RPMI7951 (cell line): ENCODE measurements at regions not wholly inside any gene's neighbourhood (a gene's known extent, or its start where the extent isn't known, plus 50 kb on each side); places are given as distances from the start of the nearest gene placed in this dataset.

Experiments used
- DNase-seq: peaks from one replicate; pipeline ENCODE4 v3.0.0-alpha.2; 2012; ENCODE audit warnings: low read depth

DNA sequence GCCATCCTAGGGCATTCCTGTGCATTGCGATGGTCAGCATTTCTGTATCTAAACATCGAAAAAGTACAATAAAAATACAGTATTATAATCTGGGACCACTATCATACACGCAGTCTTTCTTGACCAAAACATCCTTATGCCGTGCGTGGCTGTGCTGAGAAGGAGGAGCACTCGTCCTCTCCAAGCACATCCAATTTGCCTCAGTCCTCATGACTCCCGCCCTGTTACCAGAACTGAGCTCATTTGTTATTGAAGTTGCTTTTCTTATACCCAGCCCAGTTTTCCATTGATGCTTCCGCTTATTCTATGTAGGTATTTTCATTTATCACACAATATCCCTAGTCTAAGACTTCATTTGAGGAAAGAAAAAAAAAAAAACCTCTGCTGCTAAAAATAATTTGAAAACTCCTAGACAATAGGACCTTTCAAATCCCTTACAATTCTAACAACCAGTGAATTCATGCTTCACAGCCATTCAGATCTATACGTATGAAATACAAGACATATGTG lies 236.9 kb upstream of the PLEKHG7 start:
- DNase-seq: no peak

- DNase-seq: no peak
Observed at GRCh38 chr12:92464911-92465310, 237.9 kb upstream of the PLEKHG7 start.

DNA sequence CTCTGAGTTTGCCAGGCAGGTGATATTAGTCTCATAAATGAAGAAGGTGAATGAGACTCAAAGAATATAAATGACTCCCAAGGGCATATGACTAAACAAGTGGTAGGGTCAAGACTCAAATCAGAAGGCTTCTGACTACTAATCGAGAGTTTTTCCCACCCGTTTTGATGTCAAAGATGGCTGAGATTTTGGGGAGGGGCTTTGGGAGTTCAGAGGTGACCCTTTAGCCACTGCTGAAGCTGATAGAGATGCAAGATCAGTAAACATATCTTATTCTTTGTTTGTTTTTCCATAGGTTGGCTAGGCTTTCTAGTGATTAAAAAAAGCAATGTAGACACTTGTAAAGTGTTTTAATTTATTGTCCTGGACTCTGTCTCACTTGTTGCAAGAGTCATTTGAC lies 239.6 kb upstream of the PLEKHG7 start:
- DNase-seq: no peak

DNA sequence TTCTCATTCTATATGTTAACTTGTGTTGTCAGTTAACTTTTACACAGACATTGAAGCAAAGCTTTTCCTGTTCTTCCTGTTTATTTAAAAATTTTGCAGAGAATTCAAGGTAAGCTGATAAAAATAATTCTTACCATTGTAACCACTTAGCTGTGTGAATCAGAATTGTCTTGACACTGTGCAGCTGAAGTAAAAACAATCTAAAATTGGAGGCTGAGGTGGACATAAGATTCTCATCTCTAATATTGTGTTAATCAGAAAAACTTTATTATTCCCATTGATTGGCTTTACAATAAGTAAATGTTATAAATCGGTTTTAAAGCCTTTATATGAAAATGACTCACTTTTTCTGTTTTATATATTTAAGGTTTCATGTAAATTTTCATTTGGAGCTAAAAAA lies 240.3 kb upstream of the PLEKHG7 start:
- no peak for DNase-seq

GRCh38 chr12:92462049-92462448 lies 240.7 kb upstream of the PLEKHG7 start:
- peak; percentile 49 for DNase-seq

- no peak for DNase-seq
Observed at GRCh38 chr12:92459850-92460249, 242.9 kb upstream of the PLEKHG7 start.

DNA sequence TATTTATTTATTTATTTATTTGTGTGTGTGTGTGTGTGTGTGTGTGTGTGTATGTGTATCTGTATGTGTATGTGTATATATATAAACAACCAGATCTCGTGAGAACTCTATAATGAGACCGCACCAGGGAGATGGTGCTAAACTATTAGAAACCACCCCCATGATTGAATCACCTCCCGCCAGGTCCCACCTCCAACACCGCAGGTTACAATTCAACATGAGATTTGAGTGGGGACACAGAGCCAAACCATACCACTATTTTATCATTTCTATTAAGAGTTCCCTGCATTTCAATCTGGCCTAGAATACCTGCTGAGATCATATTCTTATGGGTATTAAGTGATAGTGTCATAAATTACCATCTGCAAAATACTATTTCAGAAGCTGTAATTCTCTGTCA lies 243.8 kb upstream of the PLEKHG7 start:
- no peak for DNase-seq

- DNase-seq: no peak
Observed at GRCh38 chr12:92457458-92458180, 245.2 kb upstream of the PLEKHG7 start.

GRCh38 chr12:92452763-92453162 lies 250.0 kb upstream of the PLEKHG7 start:
- DNase-seq: no peak

DNA sequence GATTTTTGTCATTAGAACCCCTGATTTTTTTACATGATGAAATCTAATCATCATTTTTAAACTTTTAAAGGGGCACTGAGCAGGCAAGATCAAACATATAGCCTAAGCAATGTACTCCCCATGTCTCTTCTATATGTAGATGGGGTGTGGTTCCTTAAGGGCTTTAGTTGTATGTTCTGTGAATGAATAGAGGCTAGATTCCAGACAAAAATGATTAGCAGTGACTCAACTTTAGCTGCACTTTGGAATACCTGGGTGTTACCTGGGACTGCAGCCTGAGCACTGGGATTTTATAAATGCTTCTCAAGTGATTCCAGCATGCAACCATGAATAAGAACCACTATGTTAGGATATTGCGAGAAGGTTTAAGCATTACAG lies 256.7 kb upstream of the PLEKHG7 start:
- no peak for DNase-seq

DNA sequence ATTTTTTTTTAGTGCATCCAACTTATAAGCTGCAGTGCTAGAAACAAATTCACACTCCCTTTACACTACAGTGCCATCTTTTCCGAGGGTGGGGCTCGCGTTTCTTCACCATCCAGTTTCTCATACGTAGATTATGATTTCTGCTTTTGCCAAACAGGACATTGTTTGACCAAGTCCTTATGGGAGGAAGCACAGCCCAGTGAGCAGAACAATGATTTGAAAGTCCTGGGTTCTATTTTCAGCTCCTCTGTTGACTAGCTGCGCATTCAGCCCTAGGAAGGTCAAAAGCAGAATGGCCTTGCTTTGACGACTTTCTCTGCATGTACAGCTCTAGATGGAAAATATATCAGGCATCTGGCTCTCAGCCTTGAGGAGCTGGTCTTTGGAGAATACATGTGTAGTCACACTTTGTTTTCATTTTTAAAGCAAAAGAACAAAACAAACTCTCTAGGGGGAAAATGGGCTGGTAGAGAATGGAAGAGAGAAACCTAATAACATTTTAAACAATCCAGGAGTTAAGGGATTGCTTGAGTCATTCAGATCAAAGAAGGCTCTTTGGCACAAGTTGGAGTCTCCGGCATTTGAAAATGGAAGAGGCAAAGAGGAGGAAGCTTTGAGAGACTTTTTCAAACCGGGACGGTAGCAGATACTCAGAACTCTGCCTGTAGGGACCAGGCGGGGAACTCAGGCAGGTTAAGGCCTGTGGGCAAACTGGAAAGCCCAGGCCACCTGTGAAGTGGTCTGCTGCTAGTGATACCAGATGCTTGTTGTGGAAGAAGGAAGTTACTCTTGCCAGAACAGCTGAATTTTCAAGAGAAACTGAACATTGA lies 257.3 kb upstream of the PLEKHG7 start:
- no peak for DNase-seq

- DNase-seq: no peak
Observed at GRCh38 chr12:92444763-92445162, 258.0 kb upstream of the PLEKHG7 start.

DNA sequence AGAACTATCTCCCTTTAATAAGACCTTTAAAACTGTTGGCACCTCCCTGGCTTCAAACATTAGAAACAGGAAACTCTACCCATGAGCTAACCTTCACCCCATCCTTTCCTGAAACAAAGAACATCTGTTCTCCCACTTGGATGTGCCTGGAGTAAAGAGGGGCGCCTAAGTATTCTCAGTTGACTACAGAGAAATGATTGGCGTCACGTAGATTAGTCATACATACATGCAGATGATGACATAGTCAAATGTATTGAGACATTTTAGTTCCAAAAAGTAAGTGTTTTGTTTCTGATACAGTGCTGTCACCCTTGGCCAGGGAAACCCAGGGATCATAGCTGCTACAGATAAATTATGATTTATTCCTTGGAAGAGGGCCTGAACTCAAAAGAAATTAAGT lies 260.0 kb upstream of the PLEKHG7 start:
- DNase-seq: peak; percentile 37

GRCh38 chr12:92440072-92440471 lies 262.7 kb upstream of the PLEKHG7 start:
- no peak for DNase-seq

- peak; percentile 24 for DNase-seq
Observed at GRCh38 chr12:92439420-92439805, 263.4 kb upstream of the PLEKHG7 start.

- DNase-seq: no peak
Observed at GRCh38 chr12:92438641-92439419, 264.0 kb upstream of the PLEKHG7 start.

- no peak for DNase-seq
Observed at GRCh38 chr12:92437452-92437851, 265.3 kb upstream of the PLEKHG7 start.

DNA sequence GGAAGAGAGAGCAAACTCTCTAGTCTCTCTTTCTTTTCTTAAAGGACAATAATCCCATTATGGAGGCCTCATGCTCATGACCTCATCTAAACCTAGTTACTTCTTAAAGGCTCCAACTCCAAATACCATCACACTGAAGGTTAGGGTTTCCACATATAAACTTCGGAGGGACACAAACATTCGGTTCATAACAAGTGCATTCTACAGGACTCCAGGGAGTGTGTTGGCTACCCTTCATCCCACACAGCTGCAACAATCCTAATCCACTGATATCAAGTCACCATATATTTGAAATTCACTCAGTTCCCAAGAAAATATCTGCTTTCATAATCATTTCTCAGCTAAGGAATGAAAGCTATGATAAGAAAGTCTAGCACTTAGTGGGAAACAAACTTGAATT lies 265.9 kb upstream of the PLEKHG7 start:
- DNase-seq: no peak

GRCh38 chr12:92434607-92435025 lies 268.2 kb upstream of the PLEKHG7 start:
- no peak for DNase-seq

- no peak for DNase-seq
Observed at GRCh38 chr12:92432724-92433441, 269.9 kb upstream of the PLEKHG7 start.

- no peak for DNase-seq
Observed at GRCh38 chr12:92431146-92431545, 271.6 kb upstream of the PLEKHG7 start.

DNA sequence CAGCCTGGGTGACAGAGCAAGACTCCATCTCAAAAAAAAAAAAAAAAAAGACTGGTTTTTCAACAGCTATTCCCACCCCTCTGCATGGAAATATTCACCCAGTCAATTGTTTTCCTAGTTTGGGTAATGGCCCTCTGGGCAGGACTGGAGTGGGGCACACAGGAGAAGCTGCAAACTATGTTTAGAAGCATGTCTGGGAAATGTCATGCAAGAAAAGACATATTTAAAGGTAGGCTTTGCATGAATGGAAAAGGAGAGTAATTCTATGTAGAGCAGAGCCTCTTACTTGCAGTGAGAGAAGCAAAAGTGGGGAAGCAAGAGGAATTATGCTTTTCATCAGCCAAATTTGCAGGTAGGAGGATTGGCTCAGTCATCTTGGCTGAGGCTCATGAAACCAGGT lies 276.5 kb upstream of the PLEKHG7 start:
- no peak for DNase-seq
